Peyer's patch (tissue), 4 donors: ENCODE measurements at regions not wholly inside any gene's neighbourhood (a gene's known extent, or its start where the extent isn't known, plus 50 kb on each side); places are given as distances from the start of the nearest gene placed in this dataset.

ENCODE experiments used
- CTCF ChIP-seq, 6 experiments: fragments of 450-650 bp in 4 of 6; fragments of 200-600 bp in 2 of 6; sonication (generic) in 1 of 6; IDR thresholded peaks; one replicate each; pipeline ENCODE4 v1.5.1; 2017 to 2019; ENCODE audit warnings: antibody characterized with exemption in 6 of 6, mild to moderate bottlenecking in 3 of 6, moderate library complexity in 1 of 6
- POLR2A ChIP-seq, 2 donors: fragments of 450-650 bp; IDR thresholded peaks; one replicate each; pipeline ENCODE4 v1.5.1; 2017; ENCODE audit warnings: antibody characterized with exemption in 2 of 2, mild to moderate bottlenecking in 2 of 2, moderate library complexity in 2 of 2

DNA sequence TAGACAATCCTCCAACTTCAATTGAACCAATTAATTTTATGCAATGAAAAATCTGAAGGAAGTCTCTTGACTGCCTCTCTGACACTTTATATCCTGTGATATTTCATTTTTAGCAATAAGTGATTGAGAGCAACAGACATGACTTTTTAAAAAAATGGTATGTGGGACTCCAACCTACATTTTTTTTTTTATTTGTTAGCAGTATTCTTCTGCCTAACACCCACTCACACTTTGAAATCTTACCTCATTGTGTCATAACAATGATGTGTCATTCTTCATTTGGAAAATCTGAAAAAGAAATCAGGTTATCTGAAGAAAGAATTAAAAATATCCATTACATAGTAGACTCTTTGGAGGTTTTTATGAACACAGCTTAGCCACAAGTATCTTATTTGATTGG, 541.3 kb upstream of the KCNMB2 start:
- no peak for TF ChIP-seq CTCF (IDR thresholded peaks at IDR 0.05)
- no peak for TF ChIP-seq POLR2A (IDR thresholded peaks at IDR 0.05)
